ENCODE measurements at regions not wholly inside any gene's neighbourhood (a gene's known extent, or its start where the extent isn't known, plus 50 kb on each side); places are given as distances from the start of the nearest gene placed in this dataset.

DNA sequence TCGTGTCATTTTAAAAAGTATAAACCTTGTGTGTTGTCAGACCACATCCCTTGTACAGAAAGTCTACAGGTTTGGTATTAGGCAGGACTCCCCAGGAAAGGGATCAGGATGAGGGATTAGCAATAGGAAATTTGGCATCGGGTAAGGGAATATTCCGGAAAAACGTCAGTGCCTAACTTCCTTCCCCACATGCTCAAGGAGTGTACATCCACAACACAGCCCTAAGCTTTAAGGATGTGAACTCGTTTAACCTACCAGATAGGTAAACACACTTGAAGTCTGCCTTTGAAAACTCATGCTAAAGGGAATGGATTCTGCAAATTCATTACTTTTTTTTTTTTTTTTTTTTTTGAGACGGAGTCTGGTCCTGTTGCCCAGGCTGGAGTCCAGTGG is 194.9 kb downstream of the SKIDA1 start:
- intact Hi-C loops (cut with DNase I; ENCODE audit: low total_unique reads) = no loop called here
- 73 to 75% methylated on average over 6 of the region's 6 CpGs for WGBS, 2 donors
- H3K4me1 ChIP-seq = no peaks in the 10 kb centered on the region
- no peak for TF ChIP-seq POLR2A (IDR thresholded peaks at IDR 0.05)
- TF ChIP-seq, protein P1, sequence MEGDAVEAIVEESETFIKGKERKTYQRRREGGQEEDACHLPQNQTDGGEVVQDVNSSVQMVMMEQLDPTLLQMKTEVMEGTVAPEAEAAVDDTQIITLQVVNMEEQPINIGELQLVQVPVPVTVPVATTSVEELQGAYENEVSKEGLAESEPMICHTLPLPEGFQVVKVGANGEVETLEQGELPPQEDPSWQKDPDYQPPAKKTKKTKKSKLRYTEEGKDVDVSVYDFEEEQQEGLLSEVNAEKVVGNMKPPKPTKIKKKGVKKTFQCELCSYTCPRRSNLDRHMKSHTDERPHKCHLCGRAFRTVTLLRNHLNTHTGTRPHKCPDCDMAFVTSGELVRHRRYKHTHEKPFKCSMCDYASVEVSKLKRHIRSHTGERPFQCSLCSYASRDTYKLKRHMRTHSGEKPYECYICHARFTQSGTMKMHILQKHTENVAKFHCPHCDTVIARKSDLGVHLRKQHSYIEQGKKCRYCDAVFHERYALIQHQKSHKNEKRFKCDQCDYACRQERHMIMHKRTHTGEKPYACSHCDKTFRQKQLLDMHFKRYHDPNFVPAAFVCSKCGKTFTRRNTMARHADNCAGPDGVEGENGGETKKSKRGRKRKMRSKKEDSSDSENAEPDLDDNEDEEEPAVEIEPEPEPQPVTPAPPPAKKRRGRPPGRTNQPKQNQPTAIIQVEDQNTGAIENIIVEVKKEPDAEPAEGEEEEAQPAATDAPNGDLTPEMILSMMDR (IDR thresholded peaks at IDR 0.05) = no peak
- H3K9me3 ChIP-seq = no peaks in the 10 kb centered on the region
- H3K27ac ChIP-seq = no peak overlapping the region
- H3K4me3 ChIP-seq = no peak overlapping the region
- no peaks in the 10 kb centered on the region for H3K27me3 ChIP-seq
- DNase-seq = no peak
- no peaks in the 10 kb centered on the region for H3K36me3 ChIP-seq (ENCODE audit: low read depth, missing control alignments)

DNA sequence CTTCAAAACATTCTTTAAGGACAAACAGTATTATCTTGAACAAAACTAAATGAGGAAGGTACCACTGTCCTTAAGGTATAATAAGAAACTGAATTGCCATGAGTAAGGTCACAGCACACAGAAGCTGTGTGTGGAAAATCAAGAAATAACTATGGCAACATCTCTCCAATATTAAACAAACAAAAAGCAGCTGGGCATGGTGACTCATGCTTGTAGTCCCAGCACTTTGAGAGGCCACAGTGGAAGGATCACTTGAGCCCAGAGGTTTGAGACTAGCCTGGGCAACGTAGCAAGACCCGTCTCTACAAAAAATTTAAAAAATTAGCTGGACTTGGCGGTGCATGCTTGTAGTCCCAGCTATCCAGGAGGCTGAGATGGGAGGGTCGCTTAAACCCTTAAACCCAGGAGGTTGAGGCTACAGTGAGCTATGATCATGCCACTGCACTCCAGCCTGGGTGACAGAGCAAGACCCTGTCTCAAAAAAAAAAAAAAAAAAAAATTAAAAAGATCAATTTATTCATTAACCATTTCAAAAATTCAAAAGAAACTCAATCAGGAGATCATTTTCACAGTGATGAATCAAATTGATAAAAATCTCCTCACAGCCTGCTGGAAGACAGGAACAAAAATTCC is 195.4 kb downstream of the SKIDA1 start:
- Histone ChIP-seq H3K27ac (no peak overlapping the region), H3K36me3 (ENCODE audit: low read depth, missing control alignments) (no peaks in the 10 kb centered on the region), H3K9me3 (no peaks in the 10 kb centered on the region), H3K4me1 (no peaks in the 10 kb centered on the region), H3K4me3 (no peak overlapping the region), H3K27me3 (no peaks in the 10 kb centered on the region)
- WGBS, 2 donors = 61 to 73% methylated on average over 4 of the region's 4 CpGs
- TF ChIP-seq, protein P1 (IDR thresholded peaks at IDR 0.05) = no peak
- TF ChIP-seq POLR2A (IDR thresholded peaks at IDR 0.05) = no peak
- intact Hi-C loops (cut with DNase I; ENCODE audit: low total_unique reads) = no loop called here
- no peak for DNase-seq

DNA sequence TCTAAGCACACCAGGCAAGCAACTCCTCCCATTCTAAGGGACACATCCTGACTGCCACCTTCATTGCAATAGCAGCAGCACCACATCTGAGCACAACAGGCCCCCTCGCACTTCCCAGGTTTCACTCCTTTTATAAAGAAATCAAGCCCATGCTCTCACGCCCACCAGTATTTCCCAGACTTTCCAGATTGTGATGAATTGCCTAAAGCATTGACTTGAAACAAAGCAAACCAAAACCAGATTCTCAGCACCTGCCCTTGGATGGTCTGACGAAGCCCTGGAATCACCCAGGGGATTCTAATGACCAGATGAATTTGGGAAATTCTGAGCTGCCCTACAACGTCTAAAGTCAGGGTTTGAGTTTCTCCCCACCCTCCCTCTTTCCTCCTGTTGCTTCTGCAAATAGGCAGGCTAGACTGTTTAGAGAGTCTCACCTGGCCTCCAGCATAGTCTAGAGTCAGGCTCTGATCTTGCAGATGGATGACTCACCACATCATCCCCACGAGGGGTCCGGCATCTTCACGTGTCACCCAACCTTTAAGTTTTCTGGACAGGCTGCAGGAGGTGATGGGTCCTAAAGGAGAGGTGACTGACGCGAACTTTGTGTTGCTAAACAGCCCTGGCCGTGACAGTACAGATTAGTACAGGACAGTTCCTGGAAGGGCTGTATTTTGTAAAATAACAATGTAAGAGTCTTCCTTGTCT is 198.0 kb downstream of the SKIDA1 start:
- TF ChIP-seq, protein P1 (IDR thresholded peaks at IDR 0.05) = no peak
- TF ChIP-seq POLR2A (IDR thresholded peaks at IDR 0.05) = no peak
- no peaks in the 10 kb centered on the region for H3K36me3 ChIP-seq (ENCODE audit: low read depth, missing control alignments)
- H3K9me3 ChIP-seq = no peaks in the 10 kb centered on the region
- intact Hi-C loops (cut with DNase I; ENCODE audit: low total_unique reads) = no loop called here
- no peaks in the 10 kb centered on the region for H3K4me1 ChIP-seq
- H3K27me3 ChIP-seq = no peaks in the 10 kb centered on the region
- 78 to 90% methylated on average over 10 of the region's 10 CpGs for WGBS, 2 donors
- H3K4me3 ChIP-seq = no peak overlapping the region
- no peak overlapping the region for H3K27ac ChIP-seq
- DNase-seq = no peak

DNA sequence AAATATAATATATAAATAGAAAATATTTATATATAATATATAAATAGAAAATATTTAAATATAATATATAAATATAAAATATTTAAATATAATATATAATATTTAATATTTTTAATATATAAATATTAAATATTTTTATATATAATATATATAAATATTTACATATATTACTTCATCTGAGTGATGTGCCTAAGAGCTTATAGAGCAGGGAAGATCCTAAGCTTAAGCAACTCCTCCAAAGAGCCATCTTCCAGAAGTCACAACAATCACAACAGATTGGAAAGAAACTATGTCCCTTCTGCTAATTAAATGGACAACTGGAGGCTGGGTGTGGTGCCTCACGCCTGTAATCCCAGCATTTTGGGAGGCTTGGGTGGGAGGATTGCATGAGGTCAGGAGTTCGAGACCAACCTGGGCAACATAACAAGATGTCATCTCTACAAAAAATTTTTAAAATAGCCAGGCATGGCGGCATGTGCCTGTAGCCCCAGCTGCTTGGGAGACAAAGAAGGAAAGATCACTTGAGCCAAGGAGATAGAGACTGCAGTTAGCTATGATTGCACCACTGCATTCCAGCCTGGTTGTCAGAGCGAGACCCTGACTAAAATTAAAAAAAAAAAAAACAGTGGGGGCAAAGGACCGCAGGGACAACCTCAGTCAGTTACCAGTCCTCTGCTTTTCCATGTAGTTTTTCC is 198.7 kb downstream of the SKIDA1 start:
- intact Hi-C loops (cut with DNase I; ENCODE audit: low total_unique reads) = no loop called here
- Histone ChIP-seq H3K36me3 (ENCODE audit: low read depth, missing control alignments) (no peaks in the 10 kb centered on the region), H3K27ac (no peak overlapping the region), H3K27me3 (no peaks in the 10 kb centered on the region), H3K4me1 (no peaks in the 10 kb centered on the region), H3K4me3 (no peak overlapping the region), H3K9me3 (no peaks in the 10 kb centered on the region)
- DNase-seq = no peak
- TF ChIP-seq POLR2A (IDR thresholded peaks at IDR 0.05) = no peak
- TF ChIP-seq, protein P1 (IDR thresholded peaks at IDR 0.05) = no peak
- 88% methylated on average over 5 of the region's 5 CpGs for WGBS, 2 donors
